B cell (primary cell): ENCODE measurements at regions not wholly inside any gene's neighbourhood (a gene's known extent, or its start where the extent isn't known, plus 50 kb on each side); places are given as distances from the start of the nearest gene placed in this dataset.

Experiments
- ATAC-seq: fragments of 200-7000 bp; cut with Tn5 transposase; one replicate; pipeline ENCODE4 v1.10.0; 2021; ENCODE audit warnings: low read depth, mild to moderate bottlenecking, moderate number of reproducible peaks, moderate library complexity
- CTCF ChIA-PET: fragments of 350-600 bp; sonication (Branson Sonifier 250); formaldehyde crosslinking; loops from one replicate; lab custom pipeline; 2021; ENCODE audit warnings: antibody characterized with exemption, inconsistent platforms; lab: Charles Lee
- POLR2A ChIA-PET: fragments of 350-600 bp; sonication (Branson Sonifier 250); formaldehyde crosslinking; loops from one replicate; lab custom pipeline; 2021; ENCODE audit warnings: antibody characterized with exemption; lab: Charles Lee
- DNase-seq: peaks from one replicate; pipeline ENCODE4 v3.0.0; 2013
- H2AFZ ChIP-seq: 2 replicates; pipeline ENCODE4 v1.6.1; 2012; ENCODE audit warnings: mild to moderate bottlenecking, low read depth, low read length; ENCODE audit not compliant: insufficient read depth, poor library complexity, severe bottlenecking
- H3K27ac ChIP-seq, 2 donors: 1 replicate in 1 of 2; 2 replicates in 1 of 2; pipeline ENCODE4 v1.5.1; 2012 to 2013; ENCODE audit warnings: low read length in 2 of 2, mild to moderate bottlenecking in 2 of 2, moderate library complexity in 1 of 2
- H3K27me3 ChIP-seq, 4 experiments: fragments of 200-600 bp in 1 of 4; sonication (generic) in 1 of 4; replicated peaks in 1 of 4; 1 replicate in 2 of 4; 2 replicates in 2 of 4; pipeline versions ENCODE4 v1.6.1 to v1.7.0; 2013 to 2016; ENCODE audit warnings: low read length in 3 of 4, mild to moderate bottlenecking in 2 of 4, mixed read lengths in 1 of 4, moderate library complexity in 1 of 4; ENCODE audit not compliant: insufficient read depth in 4 of 4, control insufficient read depth in 3 of 4; ENCODE audit errors: control extremely low read depth in 1 of 4
- H3K36me3 ChIP-seq, 2 experiments: replicated peaks in 1 of 2; 1 replicate in 1 of 2; 2 replicates in 1 of 2; pipeline versions ENCODE4 v1.6.1 to v1.7.1; 2013; ENCODE audit warnings: low read length in 1 of 2; ENCODE audit not compliant: insufficient read depth in 2 of 2, control insufficient read depth in 1 of 2; ENCODE audit errors: control extremely low read depth in 1 of 2, extremely low read depth in 1 of 2
- H3K4me1 ChIP-seq, 2 donors: fragments of 200-600 bp in 1 of 2; sonication (generic) in 1 of 2; 1 replicate in 1 of 2; 2 replicates in 1 of 2; pipeline versions ENCODE4 v1.5.1 to v1.6.1; 2013 to 2017; ENCODE audit warnings: low read length in 2 of 2; ENCODE audit not compliant: control insufficient read depth in 2 of 2, insufficient read depth in 2 of 2
- H3K4me2 ChIP-seq: replicated peaks from 2 replicates; pipeline ENCODE3; 2012; ENCODE audit warnings: mild to moderate bottlenecking, low read depth, low read length; ENCODE audit not compliant: poor library complexity, severe bottlenecking
- H3K4me3 ChIP-seq, 5 experiments: fragments of 200-600 bp in 1 of 5; sonication (generic) in 1 of 5; 1 replicate in 3 of 5; 2 replicates in 2 of 5; pipeline versions ENCODE4 v1.5.1 to v1.7.0; 2011 to 2016; ENCODE audit warnings: low read length in 4 of 5, mild to moderate bottlenecking in 4 of 5, low read depth in 2 of 5, control low read depth in 1 of 5, moderate library complexity in 1 of 5; ENCODE audit not compliant: insufficient read depth in 1 of 5; ENCODE audit errors: control extremely low read depth in 1 of 5, extremely low read depth in 1 of 5
- H3K79me2 ChIP-seq: fragments of 200-600 bp; sonication (generic); one replicate; pipeline ENCODE4 v1.6.0; 2016; ENCODE audit warnings: low read length; ENCODE audit not compliant: control insufficient read depth, insufficient read depth
- H3K9ac ChIP-seq: fragments of 200-600 bp; sonication (generic); 2 replicates; pipeline ENCODE4 v1.6.1; 2017; ENCODE audit warnings: mild to moderate bottlenecking, low read length, moderate library complexity
- H3K9me3 ChIP-seq, 3 donors: one replicate each; pipeline versions ENCODE4 v1.6.1 to v1.7.1; 2013; ENCODE audit warnings: low read length in 2 of 3; ENCODE audit not compliant: control insufficient read depth in 2 of 3, insufficient read depth in 1 of 3; ENCODE audit errors: control extremely low read depth in 1 of 3
- H4K20me1 ChIP-seq: 2 replicates; pipeline ENCODE4 v1.6.0; 2012; ENCODE audit warnings: mild to moderate bottlenecking, low read length; ENCODE audit not compliant: insufficient read depth, control insufficient read depth, poor library complexity, severe bottlenecking
- H3K27ac Mint-ChIP-seq: one replicate; pipeline ENCODE4 v1.8.0; 2021; ENCODE audit warnings: mixed read lengths
- H3K27me3 Mint-ChIP-seq: one replicate; pipeline ENCODE4 v1.8.0; 2021; ENCODE audit warnings: mixed read lengths
- H3K4me1 Mint-ChIP-seq: one replicate; pipeline ENCODE4 v1.8.0; 2021; ENCODE audit warnings: mixed read lengths
- H3K4me3 Mint-ChIP-seq: one replicate; pipeline ENCODE4 v1.8.0; 2021; ENCODE audit warnings: mixed read lengths
- H3K9me3 Mint-ChIP-seq: one replicate; pipeline ENCODE4 v1.8.0; 2022; ENCODE audit warnings: mixed read lengths; ENCODE audit not compliant: insufficient read depth
- CTCF ChIP-seq: fragments of 200-600 bp; IDR thresholded peaks from one replicate; pipeline ENCODE4 v1.8.0; 2022; ENCODE audit warnings: antibody characterized with exemption, mild to moderate bottlenecking
- EZH2 ChIP-seq: IDR thresholded peaks from 2 replicates; pipeline ENCODE4 v1.6.1; 2012; ENCODE audit warnings: borderline replicate concordance, low read depth, mild to moderate bottlenecking, moderate library complexity, low read length; ENCODE audit not compliant: insufficient read depth, poor library complexity, severe bottlenecking
- WGBS: methylation state at CpG from one replicate; pipeline ENCODE4 v1.1.5; 2013; ENCODE audit warnings: missing lambda C conversion rate; ENCODE audit not compliant: insufficient coverage; 5-methylcytosine and 5-hydroxymethylcytosine counted together
- intact Hi-C: fragments of 100-400 bp; cut with micrococcal nuclease; formaldehyde crosslinking; loops from one replicate; pipeline ENCODE4 v1.10.0; 2022

DNA sequence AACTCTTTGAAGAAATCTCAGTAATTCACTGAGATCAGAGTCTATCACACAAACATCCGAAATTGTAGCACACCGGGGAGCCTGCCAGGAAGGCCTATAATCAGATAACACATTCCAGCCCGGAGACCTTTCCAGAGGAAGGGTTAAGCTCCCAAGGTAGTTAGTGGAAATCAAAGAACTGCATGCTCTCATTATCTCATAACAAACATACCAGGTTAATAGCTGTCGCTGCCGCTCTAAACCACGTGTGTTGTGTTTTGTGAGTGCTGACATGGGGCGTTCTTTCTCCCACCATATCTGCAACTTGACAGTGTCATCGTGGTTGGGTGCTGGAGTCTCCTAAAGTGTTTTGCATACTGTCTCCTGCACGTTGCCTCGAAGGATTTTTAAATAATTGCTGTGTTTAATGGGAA, 120.7 kb upstream of the CARD11 start:
- H3K9me3 Mint-ChIP-seq, result no peaks in the 10 kb centered on the region
- Histone ChIP-seq H3K36me3 (no peaks in the 10 kb centered on the region), H3K27ac (no peak overlapping the region), H3K9ac (no peak overlapping the region), H3K4me3 (no peak overlapping the region), H3K27me3 (peaks cover 0 to 4% (median 0%) of the 10 kb centered on the region in 4 experiments), H3K79me2 (no peaks in the 10 kb centered on the region), H4K20me1 (no peaks in the 10 kb centered on the region), H3K4me1 (no peaks in the 10 kb centered on the region), H3K9me3 (peaks cover 0 to 13% (median 0%) of the 10 kb centered on the region in 3 donors), H2AFZ (no peak overlapping the region), H3K4me2 (no peak overlapping the region)
- H3K4me1 Mint-ChIP-seq, result no peaks in the 10 kb centered on the region
- TF ChIP-seq EZH2, result no peak
- TF ChIP-seq CTCF, result no peak
- no CpG with 5 or more reads among the region's 10 CpGs for WGBS
- H3K4me3 Mint-ChIP-seq, result no peak overlapping the region
- no peak overlapping the region for H3K27ac Mint-ChIP-seq
- ChIA-PET CTCF (interaction anchor here (1.1 kb wide), 1 partner anchor 10 kb away, joined by 5 read pairs; no protein-coding TSS in a partner anchor), POLR2A (no interaction called here)
- peaks cover 31% of the 10 kb centered on the region for H3K27me3 Mint-ChIP-seq
- DNase-seq (no peak), ATAC-seq (no peak)
- intact Hi-C loops, result no loop called here

- H3K4me3 ChIP-seq, result no peak overlapping the region
- intact Hi-C loops, result no loop called here
- no peaks in the 10 kb centered on the region for H3K4me1 ChIP-seq
- DNase-seq (no peak), ATAC-seq (no peak)
- no peaks in the 10 kb centered on the region for H3K36me3 ChIP-seq
- no peak overlapping the region for H3K4me3 Mint-ChIP-seq
- CTCF ChIA-PET, result no interaction called here
- TF ChIP-seq EZH2, result no peak
- TF ChIP-seq CTCF, result no peak
- peaks cover 0 to 4% (median 0%) of the 10 kb centered on the region in 4 experiments for H3K27me3 ChIP-seq
- 88% methylated on average over 16 of the region's 21 CpGs for WGBS
- no peak overlapping the region for H3K9ac ChIP-seq
- H4K20me1 ChIP-seq, result no peaks in the 10 kb centered on the region
- peaks cover 0 to 13% (median 0%) of the 10 kb centered on the region in 3 donors for H3K9me3 ChIP-seq
- no peak overlapping the region for H3K27ac ChIP-seq
- no peak overlapping the region for H2AFZ ChIP-seq
- no peak overlapping the region for H3K4me2 ChIP-seq
- no peaks in the 10 kb centered on the region for H3K9me3 Mint-ChIP-seq
- H3K27me3 Mint-ChIP-seq, result peaks cover 33% of the 10 kb centered on the region
- no peaks in the 10 kb centered on the region for H3K4me1 Mint-ChIP-seq
- H3K27ac Mint-ChIP-seq, result no peak overlapping the region
- POLR2A ChIA-PET, result interaction anchor here (0.6 kb wide), 1 partner anchor 347 kb away, joined by 3 read pairs; no protein-coding TSS in a partner anchor
- no peaks in the 10 kb centered on the region for H3K79me2 ChIP-seq
Observed at GRCh38 chr7:3165681-3166580, 122.3 kb upstream of the CARD11 start.
